ENCODE measurements at regions not wholly inside any gene's neighbourhood (a gene's known extent, or its start where the extent isn't known, plus 50 kb on each side); places are given as distances from the start of the nearest gene placed in this dataset.

GRCh38 chr13:107241381-107241780 lies 673.4 kb upstream of the ARGLU1 start (continued):
- no peak for TF ChIP-seq E2F4 (CRISPR knock-in tag; IDR thresholded peaks at IDR 0.05; ENCODE audit: borderline replicate concordance, low read depth)

- Mint-ChIP-seq H3K27me3 (ENCODE audit: low read depth) (no peaks in the 10 kb centered on the region), H3K4me1 (peaks cover 10% of the 10 kb centered on the region), H3K27ac (no peak overlapping the region), H3K36me3 (no peaks in the 10 kb centered on the region), H3K4me3 (no peak overlapping the region), H3K9me3 (no peaks in the 10 kb centered on the region)
- CTCF ChIA-PET: interaction anchor here (1.3 to 1.5 kb wide), 2 partner anchors 63 to 411 kb away, joined by 3 to 5 read pairs; no protein-coding TSS in a partner anchor
- POLR2A ChIA-PET: no interaction called here
- ATAC-seq (no peak), DNase-seq (ENCODE audit: low spot score) (no peak)
- TF ChIP-seq E2F1 (CRISPR knock-in tag; IDR thresholded peaks at IDR 0.05): no peak
- TF ChIP-seq KAT7 (CRISPR knock-in tag; IDR thresholded peaks at IDR 0.05; ENCODE audit: borderline replicate concordance): no peak
- TF ChIP-seq ZSCAN18 (CRISPR knock-in tag; IDR thresholded peaks at IDR 0.05): no peak
- TF ChIP-seq, protein P1, sequence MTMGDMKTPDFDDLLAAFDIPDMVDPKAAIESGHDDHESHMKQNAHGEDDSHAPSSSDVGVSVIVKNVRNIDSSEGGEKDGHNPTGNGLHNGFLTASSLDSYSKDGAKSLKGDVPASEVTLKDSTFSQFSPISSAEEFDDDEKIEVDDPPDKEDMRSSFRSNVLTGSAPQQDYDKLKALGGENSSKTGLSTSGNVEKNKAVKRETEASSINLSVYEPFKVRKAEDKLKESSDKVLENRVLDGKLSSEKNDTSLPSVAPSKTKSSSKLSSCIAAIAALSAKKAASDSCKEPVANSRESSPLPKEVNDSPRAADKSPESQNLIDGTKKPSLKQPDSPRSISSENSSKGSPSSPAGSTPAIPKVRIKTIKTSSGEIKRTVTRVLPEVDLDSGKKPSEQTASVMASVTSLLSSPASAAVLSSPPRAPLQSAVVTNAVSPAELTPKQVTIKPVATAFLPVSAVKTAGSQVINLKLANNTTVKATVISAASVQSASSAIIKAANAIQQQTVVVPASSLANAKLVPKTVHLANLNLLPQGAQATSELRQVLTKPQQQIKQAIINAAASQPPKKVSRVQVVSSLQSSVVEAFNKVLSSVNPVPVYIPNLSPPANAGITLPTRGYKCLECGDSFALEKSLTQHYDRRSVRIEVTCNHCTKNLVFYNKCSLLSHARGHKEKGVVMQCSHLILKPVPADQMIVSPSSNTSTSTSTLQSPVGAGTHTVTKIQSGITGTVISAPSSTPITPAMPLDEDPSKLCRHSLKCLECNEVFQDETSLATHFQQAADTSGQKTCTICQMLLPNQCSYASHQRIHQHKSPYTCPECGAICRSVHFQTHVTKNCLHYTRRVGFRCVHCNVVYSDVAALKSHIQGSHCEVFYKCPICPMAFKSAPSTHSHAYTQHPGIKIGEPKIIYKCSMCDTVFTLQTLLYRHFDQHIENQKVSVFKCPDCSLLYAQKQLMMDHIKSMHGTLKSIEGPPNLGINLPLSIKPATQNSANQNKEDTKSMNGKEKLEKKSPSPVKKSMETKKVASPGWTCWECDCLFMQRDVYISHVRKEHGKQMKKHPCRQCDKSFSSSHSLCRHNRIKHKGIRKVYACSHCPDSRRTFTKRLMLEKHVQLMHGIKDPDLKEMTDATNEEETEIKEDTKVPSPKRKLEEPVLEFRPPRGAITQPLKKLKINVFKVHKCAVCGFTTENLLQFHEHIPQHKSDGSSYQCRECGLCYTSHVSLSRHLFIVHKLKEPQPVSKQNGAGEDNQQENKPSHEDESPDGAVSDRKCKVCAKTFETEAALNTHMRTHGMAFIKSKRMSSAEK (CRISPR knock-in tag; IDR thresholded peaks at IDR 0.05; ENCODE audit: borderline replicate concordance): no peak
- TF ChIP-seq ERG (CRISPR knock-in tag; IDR thresholded peaks at IDR 0.05): no peak
- TF ChIP-seq FOXP1 (CRISPR knock-in tag; IDR thresholded peaks at IDR 0.05; ENCODE audit: borderline replicate concordance): no peak
- no peak for TF ChIP-seq MYBL2 (CRISPR knock-in tag; IDR thresholded peaks at IDR 0.05)
- TF ChIP-seq GTF2I (CRISPR knock-in tag; conservative IDR thresholded peaks at IDR 0.05): no peak
- no peak for TF ChIP-seq RORB (CRISPR knock-in tag; IDR thresholded peaks at IDR 0.05)
- no peak for TF ChIP-seq ATF6 (CRISPR knock-in tag; IDR thresholded peaks at IDR 0.05)
- no peak for TF ChIP-seq ESRRA (CRISPR knock-in tag; IDR thresholded peaks at IDR 0.05; ENCODE audit: borderline replicate concordance)
- TF ChIP-seq CREM (CRISPR knock-in tag; IDR thresholded peaks at IDR 0.05): no peak
- TF ChIP-seq, protein P2, sequence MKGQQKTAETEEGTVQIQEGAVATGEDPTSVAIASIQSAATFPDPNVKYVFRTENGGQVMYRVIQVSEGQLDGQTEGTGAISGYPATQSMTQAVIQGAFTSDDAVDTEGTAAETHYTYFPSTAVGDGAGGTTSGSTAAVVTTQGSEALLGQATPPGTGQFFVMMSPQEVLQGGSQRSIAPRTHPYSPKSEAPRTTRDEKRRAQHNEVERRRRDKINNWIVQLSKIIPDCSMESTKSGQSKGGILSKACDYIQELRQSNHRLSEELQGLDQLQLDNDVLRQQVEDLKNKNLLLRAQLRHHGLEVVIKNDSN (CRISPR knock-in tag; IDR thresholded peaks at IDR 0.05): no peak
- TF ChIP-seq NR2C2 (CRISPR knock-in tag; IDR thresholded peaks at IDR 0.05): no peak
- no peak for TF ChIP-seq OVOL2 (CRISPR knock-in tag; IDR thresholded peaks at IDR 0.05; ENCODE audit: borderline replicate concordance)
- no peak for TF ChIP-seq PRRX2 (CRISPR knock-in tag; IDR thresholded peaks at IDR 0.05)
- TF ChIP-seq HMGA2 (CRISPR knock-in tag; IDR thresholded peaks at IDR 0.05): no peak
- TF ChIP-seq, protein P3, sequence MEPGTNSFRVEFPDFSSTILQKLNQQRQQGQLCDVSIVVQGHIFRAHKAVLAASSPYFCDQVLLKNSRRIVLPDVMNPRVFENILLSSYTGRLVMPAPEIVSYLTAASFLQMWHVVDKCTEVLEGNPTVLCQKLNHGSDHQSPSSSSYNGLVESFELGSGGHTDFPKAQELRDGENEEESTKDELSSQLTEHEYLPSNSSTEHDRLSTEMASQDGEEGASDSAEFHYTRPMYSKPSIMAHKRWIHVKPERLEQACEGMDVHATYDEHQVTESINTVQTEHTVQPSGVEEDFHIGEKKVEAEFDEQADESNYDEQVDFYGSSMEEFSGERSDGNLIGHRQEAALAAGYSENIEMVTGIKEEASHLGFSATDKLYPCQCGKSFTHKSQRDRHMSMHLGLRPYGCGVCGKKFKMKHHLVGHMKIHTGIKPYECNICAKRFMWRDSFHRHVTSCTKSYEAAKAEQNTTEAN (CRISPR knock-in tag; IDR thresholded peaks at IDR 0.05): no peak
- no peak for TF ChIP-seq GRHL2 (CRISPR knock-in tag; IDR thresholded peaks at IDR 0.05; ENCODE audit: insufficient replicate concordance, severe bottlenecking)
- TF ChIP-seq ZNF232 (CRISPR knock-in tag; IDR thresholded peaks at IDR 0.05): no peak
Measured at GRCh38 chr13:107239213-107239612, 671.3 kb upstream of the ARGLU1 start.
